WTC11 (cell line): ENCODE measurements at regions not wholly inside any gene's neighbourhood (a gene's known extent, or its start where the extent isn't known, plus 50 kb on each side); places are given as distances from the start of the nearest gene placed in this dataset.

Experiments used
- ATAC-seq: fragments of 200-7000 bp; cut with Tn5 transposase; 2 replicates; pipeline ENCODE4 v1.10.0; 2021; ENCODE audit warnings: mild to moderate bottlenecking, moderate library complexity
- CTCF ChIA-PET: fragments of 300-600 bp; sonication (Branson Sonifier 250); formaldehyde crosslinking; loops from one replicate; lab custom pipeline; 2021; ENCODE audit warnings: antibody characterized with exemption; lab: Charles Lee
- POLR2A ChIA-PET: fragments of 350-600 bp; sonication (Branson Sonifier 250); formaldehyde crosslinking; loops from one replicate; lab custom pipeline; 2021; ENCODE audit warnings: antibody characterized with exemption; lab: Charles Lee
- DNase-seq: peaks from one replicate; pipeline ENCODE4 v3.0.0; 2021; ENCODE audit warnings: low spot score
- H3K27ac Mint-ChIP-seq: 2 replicates; pipeline ENCODE4 v1.8.0; 2021; ENCODE audit warnings: mixed read lengths
- H3K27me3 Mint-ChIP-seq: 2 replicates; pipeline ENCODE4 v1.8.0; 2021; ENCODE audit warnings: low read depth, mild to moderate bottlenecking, moderate library complexity, mixed read lengths
- H3K36me3 Mint-ChIP-seq: 2 replicates; pipeline ENCODE4 v1.8.0; 2021; ENCODE audit warnings: mixed read lengths
- H3K4me1 Mint-ChIP-seq: 2 replicates; pipeline ENCODE4 v1.8.0; 2022; ENCODE audit warnings: mixed read lengths
- H3K4me3 Mint-ChIP-seq: 2 replicates; pipeline ENCODE4 v1.8.0; 2021; ENCODE audit warnings: mild to moderate bottlenecking, moderate library complexity, mixed read lengths
- H3K9me3 Mint-ChIP-seq: 2 replicates; pipeline ENCODE4 v1.8.0; 2021; ENCODE audit warnings: mixed read lengths
- ATF1 ChIP-seq: sonication (generic); formaldehyde crosslinking; IDR thresholded peaks from 2 replicates; pipeline ENCODE4 v1.8.1; 2023; ENCODE audit warnings: mild to moderate bottlenecking, moderate library complexity, missing genetic modification reagents
- E2F1 ChIP-seq: sonication (generic); formaldehyde crosslinking; IDR thresholded peaks from 2 replicates; pipeline ENCODE4 v1.8.0; 2022; ENCODE audit warnings: mild to moderate bottlenecking, missing genetic modification reagents
- GABPB1 ChIP-seq: sonication (generic); formaldehyde crosslinking; IDR thresholded peaks from 2 replicates; pipeline ENCODE4 v1.8.1; 2023; ENCODE audit warnings: mild to moderate bottlenecking, missing genetic modification reagents
- JUN ChIP-seq: sonication (generic); formaldehyde crosslinking; IDR thresholded peaks from 2 replicates; pipeline ENCODE4 v1.8.0; 2023; ENCODE audit warnings: mild to moderate bottlenecking, missing genetic modification reagents
- MLX ChIP-seq: sonication (generic); formaldehyde crosslinking; IDR thresholded peaks from 2 replicates; pipeline ENCODE4 v1.8.1; 2023; ENCODE audit warnings: mild to moderate bottlenecking, missing genetic modification reagents, moderate library complexity
- MXD4 ChIP-seq: fragments of 250-450 bp; sonication (Bioruptor Pico); IDR thresholded peaks from 2 replicates; pipeline ENCODE4 v1.8.0; 2021; ENCODE audit warnings: mild to moderate bottlenecking, moderate library complexity, borderline replicate concordance
- NFATC4 ChIP-seq: fragments of 250-450 bp; sonication (Bioruptor Pico); IDR thresholded peaks from 2 replicates; pipeline ENCODE4 v1.9.0; 2021; ENCODE audit warnings: mild to moderate bottlenecking
- NR1H2 ChIP-seq: sonication (generic); formaldehyde crosslinking; IDR thresholded peaks from 2 replicates; pipeline ENCODE4 v1.9.0; 2021; ENCODE audit warnings: mild to moderate bottlenecking, moderate library complexity, missing genetic modification reagents
- NR3C1 ChIP-seq: sonication (generic); formaldehyde crosslinking; conservative IDR thresholded peaks from 2 replicates; pipeline ENCODE4 v1.8.1; 2023; ENCODE audit warnings: low read depth, mild to moderate bottlenecking, missing genetic modification reagents
- PREB ChIP-seq: sonication (generic); formaldehyde crosslinking; IDR thresholded peaks from 2 replicates; pipeline ENCODE4 v1.8.1; 2022; ENCODE audit warnings: mild to moderate bottlenecking, missing genetic modification reagents, moderate library complexity, borderline replicate concordance
- RORB ChIP-seq: fragments of 250-450 bp; sonication (Bioruptor Pico); IDR thresholded peaks from 2 replicates; pipeline ENCODE4 v1.9.0; 2021; ENCODE audit warnings: mild to moderate bottlenecking
- SMAD3 ChIP-seq: sonication (generic); formaldehyde crosslinking; IDR thresholded peaks from 2 replicates; pipeline ENCODE4 v1.8.0; 2022; ENCODE audit warnings: missing genetic modification reagents, mild to moderate bottlenecking, borderline replicate concordance
- SOX15 ChIP-seq: fragments of 250-450 bp; sonication (Bioruptor Pico); IDR thresholded peaks from 2 replicates; pipeline ENCODE4 v1.9.0; 2021; ENCODE audit warnings: mild to moderate bottlenecking
- TEAD1 ChIP-seq: sonication (generic); formaldehyde crosslinking; IDR thresholded peaks from 2 replicates; pipeline ENCODE4 v1.8.0; 2022; ENCODE audit warnings: mild to moderate bottlenecking, missing genetic modification reagents
- TP53 ChIP-seq: sonication (generic); formaldehyde crosslinking; IDR thresholded peaks from 2 replicates; pipeline ENCODE4 v1.8.1; 2023; ENCODE audit warnings: mild to moderate bottlenecking, missing genetic modification reagents
- ZNF121 ChIP-seq: sonication (generic); formaldehyde crosslinking; IDR thresholded peaks from 2 replicates; pipeline ENCODE4 v1.8.0; 2023; ENCODE audit warnings: missing genetic modification reagents
- ZNF138 ChIP-seq: sonication (generic); formaldehyde crosslinking; conservative IDR thresholded peaks from 2 replicates; pipeline ENCODE4 v1.8.1; 2022; ENCODE audit warnings: mild to moderate bottlenecking, moderate library complexity, missing genetic modification reagents
- ZNF281 ChIP-seq: sonication (generic); formaldehyde crosslinking; IDR thresholded peaks from 2 replicates; pipeline ENCODE4 v1.8.0; 2023; ENCODE audit warnings: mild to moderate bottlenecking, missing genetic modification reagents
- ZNF416 ChIP-seq: fragments of 250-450 bp; sonication (Bioruptor Pico); IDR thresholded peaks from 2 replicates; pipeline ENCODE4 v1.9.0; 2021; ENCODE audit warnings: mild to moderate bottlenecking, inconsistent platforms
- ZNF532 ChIP-seq: fragments of 250-450 bp; sonication (Bioruptor Pico); IDR thresholded peaks from 2 replicates; pipeline ENCODE4 v1.9.0; 2021; ENCODE audit warnings: mild to moderate bottlenecking, borderline replicate concordance

- ATAC-seq = no peak
- no peaks in the 10 kb centered on the region for H3K9me3 Mint-ChIP-seq
- ChIA-PET CTCF (interaction anchor here (1.3 kb wide), 1 partner anchor 61 kb away, joined by 4 read pairs; no protein-coding TSS in a partner anchor), POLR2A (no interaction called here)
- TF ChIP-seq ZNF281 (CRISPR knock-in tag) (no peak), TP53 (CRISPR knock-in tag) (no peak), ZNF532 (CRISPR knock-in tag) (no peak), PREB (CRISPR knock-in tag) (no peak), MLX (CRISPR knock-in tag) (no peak), NFATC4 (no peak), JUN (CRISPR knock-in tag) (no peak), TEAD1 (CRISPR knock-in tag) (no peak), NR1H2 (no peak), NR3C1 (CRISPR knock-in tag) (no peak), ZNF416 (CRISPR knock-in tag) (no peak), MXD4 (no peak), ATF1 (CRISPR knock-in tag) (no peak)
- no peak overlapping the region for H3K4me3 Mint-ChIP-seq
- no peaks in the 10 kb centered on the region for H3K36me3 Mint-ChIP-seq
- no peaks in the 10 kb centered on the region for H3K4me1 Mint-ChIP-seq
- no peak overlapping the region for H3K27ac Mint-ChIP-seq
- no peaks in the 10 kb centered on the region for H3K27me3 Mint-ChIP-seq
- no peak for DNase-seq
Observed at GRCh38 chr2:46841621-46842020, 74.0 kb downstream of the MCFD2 start.

GRCh38 chr2:46839045-46839444 is 76.6 kb downstream of the MCFD2 start:
- ChIA-PET POLR2A (no interaction called here), CTCF (interaction anchor here (0.9 kb wide), 1 partner anchor 62 kb away, joined by 4 read pairs; no protein-coding TSS in a partner anchor)
- Mint-ChIP-seq H3K4me3 (no peak overlapping the region), H3K9me3 (no peaks in the 10 kb centered on the region), H3K27me3 (no peaks in the 10 kb centered on the region), H3K36me3 (no peaks in the 10 kb centered on the region), H3K27ac (no peak overlapping the region), H3K4me1 (no peaks in the 10 kb centered on the region)
- DNase-seq (no peak), ATAC-seq (no peak)
- TF ChIP-seq RORB (CRISPR knock-in tag) = no peak
- TF ChIP-seq SMAD3 (CRISPR knock-in tag) = no peak
- TF ChIP-seq ZNF138 (CRISPR knock-in tag) = no peak
- no peak for TF ChIP-seq SOX15
- TF ChIP-seq E2F1 (CRISPR knock-in tag) = no peak
- TF ChIP-seq ZNF121 (CRISPR knock-in tag) = no peak
- no peak for TF ChIP-seq GABPB1 (CRISPR knock-in tag)
